Activated CD4-positive, alpha-beta T cell treated with anti-CD3 and anti-CD28 coated beads, Interleukin-2, Interleukin-4, amounts not matched to agents 100 ng/mL and 50 ng/mL, durations not matched to agents 16 hours and 8 hours (primary cell): ENCODE measurements at regions not wholly inside any gene's neighbourhood (a gene's known extent, or its start where the extent isn't known, plus 50 kb on each side); places are given as distances from the start of the nearest gene placed in this dataset.

ENCODE experiments used
- DNase-seq: peaks from one replicate; pipeline ENCODE4 v3.0.0-alpha.2; 2020; ENCODE audit warnings: low spot score

GRCh38 chr9:119088002-119088547 is 281.2 kb downstream of the BRINP1 start:
- no peak for DNase-seq

DNA sequence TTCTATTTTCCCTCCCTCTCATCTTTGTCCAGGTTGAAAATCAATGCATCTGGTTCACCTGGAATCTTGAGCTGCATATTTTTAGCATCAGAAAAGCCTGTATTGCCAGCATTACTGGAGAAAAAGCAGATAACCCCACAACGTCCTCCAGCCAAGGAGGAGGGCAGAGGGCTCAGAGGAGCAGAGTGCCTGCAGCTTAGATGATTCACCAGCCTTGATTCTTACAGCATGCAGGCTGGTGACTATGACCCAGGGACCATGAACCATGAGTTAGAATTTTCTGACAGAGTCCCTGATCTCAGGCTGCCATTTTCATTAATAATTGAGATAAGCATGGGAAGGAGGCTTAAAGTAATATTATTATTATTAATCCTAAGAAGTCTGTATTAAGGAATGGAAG is 278.2 kb downstream of the BRINP1 start:
- DNase-seq, result no peak

DNA sequence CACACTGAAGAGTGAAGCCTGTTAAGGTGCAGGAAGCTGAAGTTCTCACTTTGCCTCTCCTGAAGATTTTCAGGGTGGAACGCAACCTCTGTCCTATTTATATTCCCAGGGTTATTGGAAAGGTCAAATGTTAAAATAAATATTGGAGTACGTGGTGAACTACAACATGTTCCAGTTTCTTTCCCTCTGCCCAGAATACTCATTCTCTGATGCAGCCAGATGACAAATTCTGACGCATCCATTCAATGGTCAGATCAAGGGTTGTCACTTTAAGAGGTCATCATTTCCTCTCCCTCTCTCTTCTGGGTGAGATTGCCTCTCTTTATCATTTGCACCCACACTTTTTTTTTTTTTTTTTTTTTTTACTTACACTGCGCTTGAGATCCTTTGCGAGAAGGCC is 277.1 kb downstream of the BRINP1 start:
- DNase-seq, result no peak

- DNase-seq, result no peak
Observed at GRCh38 chr9:119094086-119094485, 275.1 kb downstream of the BRINP1 start.

DNA sequence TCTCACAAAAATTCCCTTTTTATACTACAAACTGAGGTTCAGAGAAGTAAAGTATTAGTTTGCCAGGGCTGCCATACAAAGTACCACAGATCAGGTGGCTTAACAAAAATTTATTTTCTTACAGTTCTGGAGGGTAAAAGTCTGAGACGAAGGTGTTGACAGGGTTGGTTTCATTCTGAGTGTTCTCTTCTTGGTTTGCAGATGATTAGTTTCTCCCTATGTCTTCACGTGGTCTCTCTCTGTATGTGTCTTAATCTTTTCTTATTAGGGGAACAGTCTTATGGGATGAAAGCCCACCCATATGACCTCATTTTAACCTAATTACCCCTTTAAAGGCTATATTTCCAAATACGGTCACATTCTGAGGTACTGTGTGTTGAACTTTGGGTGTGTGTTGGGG is 274.2 kb downstream of the BRINP1 start:
- DNase-seq, result no peak

GRCh38 chr9:119101048-119101447 is 268.2 kb downstream of the BRINP1 start:
- no peak for DNase-seq

- no peak for DNase-seq
Observed at GRCh38 chr9:119114681-119115080, 254.6 kb downstream of the BRINP1 start.
